ENCODE measurements at regions not wholly inside any gene's neighbourhood (a gene's known extent, or its start where the extent isn't known, plus 50 kb on each side); places are given as distances from the start of the nearest gene placed in this dataset.

DNA sequence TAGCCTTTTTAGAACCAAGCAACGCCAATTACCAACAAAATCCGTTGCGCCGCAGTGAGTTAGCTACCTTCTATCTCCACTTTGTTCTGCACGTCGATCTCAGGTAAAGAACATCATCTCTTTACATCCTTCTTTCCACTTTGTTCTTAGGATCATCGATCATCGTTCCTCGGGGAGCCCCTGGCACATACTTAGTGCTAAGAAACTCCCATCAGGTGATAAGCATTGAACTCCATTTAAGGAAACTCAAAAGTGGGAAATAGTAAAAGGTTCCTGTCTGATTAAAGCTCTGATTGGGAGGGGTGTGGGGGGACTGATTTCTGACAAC lies 227.0 kb upstream of the PRSS16 start:
- no peak for TF ChIP-seq NFRKB (IDR thresholded peaks at IDR 0.05)
- no peak for TF ChIP-seq SP1 (IDR thresholded peaks at IDR 0.05)
- TF ChIP-seq FOXK2 (IDR thresholded peaks at IDR 0.05), result no peak
